B cell (primary cell): ENCODE measurements at regions not wholly inside any gene's neighbourhood (a gene's known extent, or its start where the extent isn't known, plus 50 kb on each side); places are given as distances from the start of the nearest gene placed in this dataset.

Experiments used
- ATAC-seq: fragments of 200-7000 bp; cut with Tn5 transposase; one replicate; pipeline ENCODE4 v1.10.0; 2021; ENCODE audit warnings: low read depth, mild to moderate bottlenecking, moderate number of reproducible peaks, moderate library complexity
- CTCF ChIA-PET: fragments of 350-600 bp; sonication (Branson Sonifier 250); formaldehyde crosslinking; loops from one replicate; lab custom pipeline; 2021; ENCODE audit warnings: antibody characterized with exemption, inconsistent platforms; lab: Charles Lee
- POLR2A ChIA-PET: fragments of 350-600 bp; sonication (Branson Sonifier 250); formaldehyde crosslinking; loops from one replicate; lab custom pipeline; 2021; ENCODE audit warnings: antibody characterized with exemption; lab: Charles Lee
- DNase-seq: peaks from one replicate; pipeline ENCODE4 v3.0.0; 2013
- H2AFZ ChIP-seq: 2 replicates; pipeline ENCODE4 v1.6.1; 2012; ENCODE audit warnings: mild to moderate bottlenecking, low read depth, low read length; ENCODE audit not compliant: insufficient read depth, poor library complexity, severe bottlenecking
- H3K27ac ChIP-seq, 2 donors: 1 replicate in 1 of 2; 2 replicates in 1 of 2; pipeline ENCODE4 v1.5.1; 2012 to 2013; ENCODE audit warnings: low read length in 2 of 2, mild to moderate bottlenecking in 2 of 2, moderate library complexity in 1 of 2
- H3K27me3 ChIP-seq, 4 experiments: fragments of 200-600 bp in 1 of 4; sonication (generic) in 1 of 4; replicated peaks in 1 of 4; 1 replicate in 2 of 4; 2 replicates in 2 of 4; pipeline versions ENCODE4 v1.6.1 to v1.7.0; 2013 to 2016; ENCODE audit warnings: low read length in 3 of 4, mild to moderate bottlenecking in 2 of 4, mixed read lengths in 1 of 4, moderate library complexity in 1 of 4; ENCODE audit not compliant: insufficient read depth in 4 of 4, control insufficient read depth in 3 of 4; ENCODE audit errors: control extremely low read depth in 1 of 4
- H3K36me3 ChIP-seq, 2 experiments: replicated peaks in 1 of 2; 1 replicate in 1 of 2; 2 replicates in 1 of 2; pipeline versions ENCODE4 v1.6.1 to v1.7.1; 2013; ENCODE audit warnings: low read length in 1 of 2; ENCODE audit not compliant: insufficient read depth in 2 of 2, control insufficient read depth in 1 of 2; ENCODE audit errors: control extremely low read depth in 1 of 2, extremely low read depth in 1 of 2
- H3K4me1 ChIP-seq, 2 donors: fragments of 200-600 bp in 1 of 2; sonication (generic) in 1 of 2; 1 replicate in 1 of 2; 2 replicates in 1 of 2; pipeline versions ENCODE4 v1.5.1 to v1.6.1; 2013 to 2017; ENCODE audit warnings: low read length in 2 of 2; ENCODE audit not compliant: control insufficient read depth in 2 of 2, insufficient read depth in 2 of 2
- H3K4me2 ChIP-seq: replicated peaks from 2 replicates; pipeline ENCODE3; 2012; ENCODE audit warnings: mild to moderate bottlenecking, low read depth, low read length; ENCODE audit not compliant: poor library complexity, severe bottlenecking
- H3K4me3 ChIP-seq, 5 experiments: fragments of 200-600 bp in 1 of 5; sonication (generic) in 1 of 5; 1 replicate in 3 of 5; 2 replicates in 2 of 5; pipeline versions ENCODE4 v1.5.1 to v1.7.0; 2011 to 2016; ENCODE audit warnings: low read length in 4 of 5, mild to moderate bottlenecking in 4 of 5, low read depth in 2 of 5, control low read depth in 1 of 5, moderate library complexity in 1 of 5; ENCODE audit not compliant: insufficient read depth in 1 of 5; ENCODE audit errors: control extremely low read depth in 1 of 5, extremely low read depth in 1 of 5
- H3K79me2 ChIP-seq: fragments of 200-600 bp; sonication (generic); one replicate; pipeline ENCODE4 v1.6.0; 2016; ENCODE audit warnings: low read length; ENCODE audit not compliant: control insufficient read depth, insufficient read depth
- H3K9ac ChIP-seq: fragments of 200-600 bp; sonication (generic); 2 replicates; pipeline ENCODE4 v1.6.1; 2017; ENCODE audit warnings: mild to moderate bottlenecking, low read length, moderate library complexity
- H3K9me3 ChIP-seq, 3 donors: one replicate each; pipeline versions ENCODE4 v1.6.1 to v1.7.1; 2013; ENCODE audit warnings: low read length in 2 of 3; ENCODE audit not compliant: control insufficient read depth in 2 of 3, insufficient read depth in 1 of 3; ENCODE audit errors: control extremely low read depth in 1 of 3
- H4K20me1 ChIP-seq: 2 replicates; pipeline ENCODE4 v1.6.0; 2012; ENCODE audit warnings: mild to moderate bottlenecking, low read length; ENCODE audit not compliant: insufficient read depth, control insufficient read depth, poor library complexity, severe bottlenecking
- H3K27ac Mint-ChIP-seq: one replicate; pipeline ENCODE4 v1.8.0; 2021; ENCODE audit warnings: mixed read lengths
- H3K27me3 Mint-ChIP-seq: one replicate; pipeline ENCODE4 v1.8.0; 2021; ENCODE audit warnings: mixed read lengths
- H3K4me1 Mint-ChIP-seq: one replicate; pipeline ENCODE4 v1.8.0; 2021; ENCODE audit warnings: mixed read lengths
- H3K4me3 Mint-ChIP-seq: one replicate; pipeline ENCODE4 v1.8.0; 2021; ENCODE audit warnings: mixed read lengths
- H3K9me3 Mint-ChIP-seq: one replicate; pipeline ENCODE4 v1.8.0; 2022; ENCODE audit warnings: mixed read lengths; ENCODE audit not compliant: insufficient read depth
- EZH2 ChIP-seq: IDR thresholded peaks from 2 replicates; pipeline ENCODE4 v1.6.1; 2012; ENCODE audit warnings: borderline replicate concordance, low read depth, mild to moderate bottlenecking, moderate library complexity, low read length; ENCODE audit not compliant: insufficient read depth, poor library complexity, severe bottlenecking
- WGBS: methylation state at CpG from one replicate; pipeline ENCODE4 v1.1.5; 2013; ENCODE audit warnings: missing lambda C conversion rate; ENCODE audit not compliant: insufficient coverage; 5-methylcytosine and 5-hydroxymethylcytosine counted together
- intact Hi-C: fragments of 100-400 bp; cut with micrococcal nuclease; formaldehyde crosslinking; loops from one replicate; pipeline ENCODE4 v1.10.0; 2022
- TF ChIP-seq, protein P1 (sequence below): fragments of 200-600 bp; IDR thresholded peaks from one replicate; pipeline ENCODE4 v1.8.0; 2022; ENCODE audit warnings: antibody characterized with exemption, mild to moderate bottlenecking

DNA sequence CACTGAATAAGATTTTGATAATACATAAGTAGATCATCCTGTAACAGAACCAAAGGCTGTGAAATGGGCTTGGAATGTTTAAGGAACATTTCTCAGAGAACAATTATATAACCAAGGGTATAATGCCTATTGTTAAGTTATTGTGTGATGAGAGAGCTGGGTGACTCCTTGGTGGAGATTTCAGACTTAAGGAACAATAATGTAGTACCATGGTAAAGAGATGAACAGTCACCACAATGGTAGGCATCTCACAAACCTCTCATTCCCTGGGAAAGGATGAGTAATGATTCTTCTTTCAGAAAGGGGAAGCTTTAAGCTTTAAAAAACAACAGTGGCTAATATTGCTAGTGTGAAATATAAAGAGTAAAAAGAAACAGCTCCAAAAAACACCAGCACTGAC is 147.4 kb downstream of the TRIM36 start:
- CTCF ChIA-PET, result interaction anchor here (1.2 kb wide), 1 partner anchor 47 kb away, joined by 4 read pairs; no protein-coding TSS in a partner anchor
- Histone ChIP-seq H3K9me3 (peaks cover 0 to 5% (median 0%) of the 10 kb centered on the region in 3 donors), H4K20me1 (no peaks in the 10 kb centered on the region), H3K36me3 (no peaks in the 10 kb centered on the region), H3K27ac (no peak overlapping the region), H3K9ac (no peak overlapping the region), H3K4me3 (no peak overlapping the region), H3K79me2 (no peaks in the 10 kb centered on the region), H3K4me1 (no peaks in the 10 kb centered on the region), H2AFZ (no peak overlapping the region), H3K4me2 (no peak overlapping the region), H3K27me3 (no peaks in the 10 kb centered on the region)
- no peak for ATAC-seq
- DNase-seq, result no peak
- Mint-ChIP-seq H3K27ac (no peak overlapping the region), H3K4me1 (peaks cover 2% of the 10 kb centered on the region), H3K9me3 (no peaks in the 10 kb centered on the region), H3K27me3 (peaks cover 7% of the 10 kb centered on the region), H3K4me3 (no peak overlapping the region)
- intact Hi-C loops, result no loop called here
- no peak for TF ChIP-seq EZH2
- TF ChIP-seq, protein P1, sequence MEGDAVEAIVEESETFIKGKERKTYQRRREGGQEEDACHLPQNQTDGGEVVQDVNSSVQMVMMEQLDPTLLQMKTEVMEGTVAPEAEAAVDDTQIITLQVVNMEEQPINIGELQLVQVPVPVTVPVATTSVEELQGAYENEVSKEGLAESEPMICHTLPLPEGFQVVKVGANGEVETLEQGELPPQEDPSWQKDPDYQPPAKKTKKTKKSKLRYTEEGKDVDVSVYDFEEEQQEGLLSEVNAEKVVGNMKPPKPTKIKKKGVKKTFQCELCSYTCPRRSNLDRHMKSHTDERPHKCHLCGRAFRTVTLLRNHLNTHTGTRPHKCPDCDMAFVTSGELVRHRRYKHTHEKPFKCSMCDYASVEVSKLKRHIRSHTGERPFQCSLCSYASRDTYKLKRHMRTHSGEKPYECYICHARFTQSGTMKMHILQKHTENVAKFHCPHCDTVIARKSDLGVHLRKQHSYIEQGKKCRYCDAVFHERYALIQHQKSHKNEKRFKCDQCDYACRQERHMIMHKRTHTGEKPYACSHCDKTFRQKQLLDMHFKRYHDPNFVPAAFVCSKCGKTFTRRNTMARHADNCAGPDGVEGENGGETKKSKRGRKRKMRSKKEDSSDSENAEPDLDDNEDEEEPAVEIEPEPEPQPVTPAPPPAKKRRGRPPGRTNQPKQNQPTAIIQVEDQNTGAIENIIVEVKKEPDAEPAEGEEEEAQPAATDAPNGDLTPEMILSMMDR, result no peak
- POLR2A ChIA-PET, result no interaction called here

DNA sequence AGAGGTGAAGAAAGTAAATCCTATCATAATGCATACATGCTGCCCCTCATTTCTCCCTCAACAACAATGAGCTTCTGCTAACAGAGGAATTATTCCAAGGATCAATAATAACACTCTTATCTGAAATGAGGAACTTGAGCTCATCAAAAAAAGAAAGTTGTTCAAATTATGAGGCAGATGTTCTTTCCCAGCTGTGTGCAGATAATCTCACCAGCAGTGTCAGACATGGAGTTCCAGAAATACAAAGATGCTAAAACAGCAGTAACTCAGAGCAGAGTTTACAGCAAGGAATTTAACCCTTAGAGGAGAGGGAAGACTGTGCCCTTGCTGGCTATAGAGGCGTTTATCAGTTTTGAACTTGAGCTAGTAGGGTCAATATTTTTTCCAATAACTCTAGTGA is 153.1 kb downstream of the TRIM36 start:
- H3K9me3 Mint-ChIP-seq, result peaks cover 5% of the 10 kb centered on the region
- H3K4me2 ChIP-seq, result no peak overlapping the region
- H4K20me1 ChIP-seq, result no peaks in the 10 kb centered on the region
- no peaks in the 10 kb centered on the region for H3K4me1 Mint-ChIP-seq
- H2AFZ ChIP-seq, result no peak overlapping the region
- no peaks in the 10 kb centered on the region for H3K27me3 ChIP-seq
- no peaks in the 10 kb centered on the region for H3K4me1 ChIP-seq
- no peaks in the 10 kb centered on the region for H3K79me2 ChIP-seq
- TF ChIP-seq, protein P1, result no peak
- TF ChIP-seq EZH2, result no peak
- WGBS, result no CpG with 5 or more reads among the region's 1 CpG
- H3K27ac Mint-ChIP-seq, result no peak overlapping the region
- intact Hi-C loops, result no loop called here
- no peak overlapping the region for H3K27ac ChIP-seq
- POLR2A ChIA-PET, result no interaction called here
- DNase-seq (no peak), ATAC-seq (no peak)
- H3K36me3 ChIP-seq, result no peaks in the 10 kb centered on the region
- peaks cover 3% of the 10 kb centered on the region for H3K27me3 Mint-ChIP-seq
- no peak overlapping the region for H3K4me3 Mint-ChIP-seq
- H3K9ac ChIP-seq, result no peak overlapping the region
- H3K4me3 ChIP-seq, result no peak overlapping the region
- CTCF ChIA-PET, result no interaction called here
- peaks cover 0 to 7% (median 0%) of the 10 kb centered on the region in 3 donors for H3K9me3 ChIP-seq
